ENCODE measurements at regions not wholly inside any gene's neighbourhood (a gene's known extent, or its start where the extent isn't known, plus 50 kb on each side); places are given as distances from the start of the nearest gene placed in this dataset.

GRCh38 chr6:105553171-105553570 is 150.3 kb upstream of the PREP start:
- no peaks in the 10 kb centered on the region for H3K79me2 ChIP-seq (ENCODE audit: insufficient read depth, low read length)
- H3K9ac ChIP-seq (ENCODE audit: insufficient read depth, low read length, poor library complexity, severe bottlenecking): peak overlapping the region; percentile 2
- H3K36me3 Mint-ChIP-seq: peaks cover 0 to 3% of the 10 kb centered on the region in 2 donors
- TF ChIP-seq, protein P1, sequence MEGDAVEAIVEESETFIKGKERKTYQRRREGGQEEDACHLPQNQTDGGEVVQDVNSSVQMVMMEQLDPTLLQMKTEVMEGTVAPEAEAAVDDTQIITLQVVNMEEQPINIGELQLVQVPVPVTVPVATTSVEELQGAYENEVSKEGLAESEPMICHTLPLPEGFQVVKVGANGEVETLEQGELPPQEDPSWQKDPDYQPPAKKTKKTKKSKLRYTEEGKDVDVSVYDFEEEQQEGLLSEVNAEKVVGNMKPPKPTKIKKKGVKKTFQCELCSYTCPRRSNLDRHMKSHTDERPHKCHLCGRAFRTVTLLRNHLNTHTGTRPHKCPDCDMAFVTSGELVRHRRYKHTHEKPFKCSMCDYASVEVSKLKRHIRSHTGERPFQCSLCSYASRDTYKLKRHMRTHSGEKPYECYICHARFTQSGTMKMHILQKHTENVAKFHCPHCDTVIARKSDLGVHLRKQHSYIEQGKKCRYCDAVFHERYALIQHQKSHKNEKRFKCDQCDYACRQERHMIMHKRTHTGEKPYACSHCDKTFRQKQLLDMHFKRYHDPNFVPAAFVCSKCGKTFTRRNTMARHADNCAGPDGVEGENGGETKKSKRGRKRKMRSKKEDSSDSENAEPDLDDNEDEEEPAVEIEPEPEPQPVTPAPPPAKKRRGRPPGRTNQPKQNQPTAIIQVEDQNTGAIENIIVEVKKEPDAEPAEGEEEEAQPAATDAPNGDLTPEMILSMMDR (IDR thresholded peaks at IDR 0.05): no peak
- peaks cover 5 to 12% (median 8%) of the 10 kb centered on the region in 7 donors for H3K9me3 Mint-ChIP-seq
- peak overlapping the region; percentile 4 to 90 (median 80) for H3K27ac Mint-ChIP-seq
- H3K27me3 ChIP-seq (ENCODE audit: control insufficient read depth in 2 of 2, insufficient read depth in 2 of 2, low read length in 2 of 2): no peaks in the 10 kb centered on the region
- 69% methylated on average over 5 of the region's 6 CpGs for WGBS (ENCODE audit: insufficient coverage)
- H3K36me3 ChIP-seq (replicated peaks in 1 of 2; ENCODE audit: control insufficient read depth in 1 of 2, insufficient read depth in 2 of 2, low read length in 2 of 2): no peaks in the 10 kb centered on the region
- peak overlapping the region; percentile 55 for H3K4me2 ChIP-seq (replicated peaks; ENCODE audit: extremely low read depth, low read length, poor library complexity, severe bottlenecking)
- peaks cover 20% of the 10 kb centered on the region for H3K4me1 Mint-ChIP-seq
- H3K27ac ChIP-seq (ENCODE audit: low read depth in 1 of 2, low read length in 2 of 2): peak overlapping the region; percentile 34 to 71
- no peak overlapping the region for H2AFZ ChIP-seq (ENCODE audit: insufficient read depth, low read depth, low read length, poor library complexity, severe bottlenecking)
- peak overlapping the region in 1 of 3 experiments; percentile 38 for H3K4me3 ChIP-seq (replicated peaks in 1 of 3; ENCODE audit: low read depth in 2 of 3, low read length in 3 of 3)
- peaks cover 2 to 5% (median 3%) of the 10 kb centered on the region in 3 donors for H3K27me3 Mint-ChIP-seq (ENCODE audit: low read depth in 3 of 3)
- no peaks in the 10 kb centered on the region for H4K20me1 ChIP-seq (ENCODE audit: insufficient read depth, low read length)
- H3K4me3 Mint-ChIP-seq: peak overlapping the region; percentile 4 to 44
- no peaks in the 10 kb centered on the region for H3K9me3 ChIP-seq (replicated peaks in 1 of 2; ENCODE audit: control insufficient read depth in 1 of 2, insufficient read depth in 1 of 2, low read length in 2 of 2)
- H3K4me1 ChIP-seq (ENCODE audit: control insufficient read depth in 1 of 2, insufficient read depth in 2 of 2, low read length in 2 of 2): peaks cover 18 to 20% of the 10 kb centered on the region in 2 donors
- intact Hi-C loops (cut with micrococcal nuclease): no loop called here
- DNase-seq: peak; percentile 65 to 85 (median 77)

GRCh38 chr6:105550955-105551620 is 148.2 kb upstream of the PREP start:
- no peaks in the 10 kb centered on the region for H3K36me3 ChIP-seq (replicated peaks in 1 of 2; ENCODE audit: control insufficient read depth in 1 of 2, insufficient read depth in 2 of 2, low read length in 2 of 2)
- peaks cover 0 to under 1% of the 10 kb centered on the region in 2 donors for H3K36me3 Mint-ChIP-seq
- no peak overlapping the region for H3K4me3 ChIP-seq (replicated peaks in 1 of 3; ENCODE audit: low read depth in 2 of 3, low read length in 3 of 3)
- no peak overlapping the region for H3K4me2 ChIP-seq (replicated peaks; ENCODE audit: extremely low read depth, low read length, poor library complexity, severe bottlenecking)
- H3K27ac ChIP-seq (ENCODE audit: low read depth in 1 of 2, low read length in 2 of 2): no peak overlapping the region
- H3K4me3 Mint-ChIP-seq: no peak overlapping the region
- no peak overlapping the region for H2AFZ ChIP-seq (ENCODE audit: insufficient read depth, low read depth, low read length, poor library complexity, severe bottlenecking)
- 90% methylated on average over 4 of the region's 5 CpGs for WGBS (ENCODE audit: insufficient coverage)
- no peaks in the 10 kb centered on the region for H3K27me3 ChIP-seq (ENCODE audit: control insufficient read depth in 2 of 2, insufficient read depth in 2 of 2, low read length in 2 of 2)
- no peak for DNase-seq
- intact Hi-C loops (cut with micrococcal nuclease): no loop called here
- H3K9me3 Mint-ChIP-seq: peaks cover 1 to 5% (median 3%) of the 10 kb centered on the region in 7 donors
- peaks cover 18 to 20% of the 10 kb centered on the region in 2 donors for H3K4me1 ChIP-seq (ENCODE audit: control insufficient read depth in 1 of 2, insufficient read depth in 2 of 2, low read length in 2 of 2)
- H3K79me2 ChIP-seq (ENCODE audit: insufficient read depth, low read length): no peaks in the 10 kb centered on the region
- H3K9me3 ChIP-seq (replicated peaks in 1 of 2; ENCODE audit: control insufficient read depth in 1 of 2, insufficient read depth in 1 of 2, low read length in 2 of 2): no peaks in the 10 kb centered on the region
- H3K9ac ChIP-seq (ENCODE audit: insufficient read depth, low read length, poor library complexity, severe bottlenecking): no peak overlapping the region
- TF ChIP-seq, protein P1 (IDR thresholded peaks at IDR 0.05): no peak
- H3K4me1 Mint-ChIP-seq: peaks cover 20% of the 10 kb centered on the region
- H4K20me1 ChIP-seq (ENCODE audit: insufficient read depth, low read length): no peaks in the 10 kb centered on the region
- peaks cover 2 to 11% (median 4%) of the 10 kb centered on the region in 3 donors for H3K27me3 Mint-ChIP-seq (ENCODE audit: low read depth in 3 of 3)
- H3K27ac Mint-ChIP-seq: no peak overlapping the region
